Nephron progenitor cell (in vitro differentiated cells): ENCODE measurements at regions not wholly inside any gene's neighbourhood (a gene's known extent, or its start where the extent isn't known, plus 50 kb on each side); places are given as distances from the start of the nearest gene placed in this dataset.

ENCODE experiments used
- DNase-seq: peaks from one replicate; pipeline ENCODE4 v3.0.0; 2021
- H3K27ac Mint-ChIP-seq: 2 replicates; pipeline ENCODE4 v1.8.0; 2021; ENCODE audit warnings: mild to moderate bottlenecking, moderate library complexity, mixed read lengths
- H3K27me3 Mint-ChIP-seq: 2 replicates; pipeline ENCODE4 v1.8.0; 2021; ENCODE audit warnings: mild to moderate bottlenecking, low read depth, mixed read lengths; ENCODE audit not compliant: poor library complexity
- H3K36me3 Mint-ChIP-seq: 2 replicates; pipeline ENCODE4 v1.8.0; 2021; ENCODE audit warnings: low read depth, mixed read lengths
- H3K4me1 Mint-ChIP-seq: 2 replicates; pipeline ENCODE4 v1.8.0; 2021; ENCODE audit warnings: mixed read lengths
- H3K4me3 Mint-ChIP-seq: 2 replicates; pipeline ENCODE4 v1.8.0; 2021; ENCODE audit warnings: mild to moderate bottlenecking, moderate library complexity, mixed read lengths
- H3K9me3 Mint-ChIP-seq: 2 replicates; pipeline ENCODE4 v1.8.0; 2021; ENCODE audit warnings: mild to moderate bottlenecking, moderate library complexity, mixed read lengths
- TF ChIP-seq, protein P1 (sequence below): fragments of 200-600 bp; sonication (generic); IDR thresholded peaks from 2 replicates; pipeline ENCODE4 v1.5.0; 2021; ENCODE audit warnings: antibody characterized with exemption

- no peak for DNase-seq
- H3K27ac Mint-ChIP-seq, result no peak overlapping the region
- peaks cover 63% of the 10 kb centered on the region for H3K27me3 Mint-ChIP-seq
- TF ChIP-seq, protein P1, sequence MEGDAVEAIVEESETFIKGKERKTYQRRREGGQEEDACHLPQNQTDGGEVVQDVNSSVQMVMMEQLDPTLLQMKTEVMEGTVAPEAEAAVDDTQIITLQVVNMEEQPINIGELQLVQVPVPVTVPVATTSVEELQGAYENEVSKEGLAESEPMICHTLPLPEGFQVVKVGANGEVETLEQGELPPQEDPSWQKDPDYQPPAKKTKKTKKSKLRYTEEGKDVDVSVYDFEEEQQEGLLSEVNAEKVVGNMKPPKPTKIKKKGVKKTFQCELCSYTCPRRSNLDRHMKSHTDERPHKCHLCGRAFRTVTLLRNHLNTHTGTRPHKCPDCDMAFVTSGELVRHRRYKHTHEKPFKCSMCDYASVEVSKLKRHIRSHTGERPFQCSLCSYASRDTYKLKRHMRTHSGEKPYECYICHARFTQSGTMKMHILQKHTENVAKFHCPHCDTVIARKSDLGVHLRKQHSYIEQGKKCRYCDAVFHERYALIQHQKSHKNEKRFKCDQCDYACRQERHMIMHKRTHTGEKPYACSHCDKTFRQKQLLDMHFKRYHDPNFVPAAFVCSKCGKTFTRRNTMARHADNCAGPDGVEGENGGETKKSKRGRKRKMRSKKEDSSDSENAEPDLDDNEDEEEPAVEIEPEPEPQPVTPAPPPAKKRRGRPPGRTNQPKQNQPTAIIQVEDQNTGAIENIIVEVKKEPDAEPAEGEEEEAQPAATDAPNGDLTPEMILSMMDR, result no peak
- no peaks in the 10 kb centered on the region for H3K9me3 Mint-ChIP-seq
- H3K36me3 Mint-ChIP-seq, result no peaks in the 10 kb centered on the region
- H3K4me1 Mint-ChIP-seq, result no peaks in the 10 kb centered on the region
- no peak overlapping the region for H3K4me3 Mint-ChIP-seq
These were observed 333.3 kb downstream of the MIAT start for GRCh38 chr22:26990503-26991189.

GRCh38 chr22:26992556-26992955, 335.2 kb downstream of the MIAT start:
- Mint-ChIP-seq H3K4me3 (no peak overlapping the region), H3K27ac (no peak overlapping the region), H3K27me3 (peaks cover 77% of the 10 kb centered on the region), H3K36me3 (no peaks in the 10 kb centered on the region), H3K4me1 (no peaks in the 10 kb centered on the region), H3K9me3 (no peaks in the 10 kb centered on the region)
- TF ChIP-seq, protein P1, result no peak
- no peak for DNase-seq

- Mint-ChIP-seq H3K4me3 (no peak overlapping the region), H3K36me3 (no peaks in the 10 kb centered on the region)
- TF ChIP-seq, protein P1, result no peak
These were observed 336.5 kb downstream of the MIAT start for GRCh38 chr22:26993886-26994285.

GRCh38 chr22:26994801-26995200, 337.4 kb downstream of the MIAT start:
- H3K4me3 Mint-ChIP-seq, result no peak overlapping the region
- no peak for DNase-seq
- H3K27me3 Mint-ChIP-seq, result peaks cover 72% of the 10 kb centered on the region
- TF ChIP-seq, protein P1, result no peak
- H3K9me3 Mint-ChIP-seq, result no peaks in the 10 kb centered on the region
- no peaks in the 10 kb centered on the region for H3K4me1 Mint-ChIP-seq
- no peak overlapping the region for H3K27ac Mint-ChIP-seq
- no peaks in the 10 kb centered on the region for H3K36me3 Mint-ChIP-seq

More at GRCh38 chr22:26993886-26994285, 336.5 kb downstream of the MIAT start:
- Mint-ChIP-seq H3K9me3 (no peaks in the 10 kb centered on the region), H3K27ac (no peak overlapping the region), H3K4me1 (no peaks in the 10 kb centered on the region), H3K27me3 (peaks cover 72% of the 10 kb centered on the region)
- no peak for DNase-seq

DNA sequence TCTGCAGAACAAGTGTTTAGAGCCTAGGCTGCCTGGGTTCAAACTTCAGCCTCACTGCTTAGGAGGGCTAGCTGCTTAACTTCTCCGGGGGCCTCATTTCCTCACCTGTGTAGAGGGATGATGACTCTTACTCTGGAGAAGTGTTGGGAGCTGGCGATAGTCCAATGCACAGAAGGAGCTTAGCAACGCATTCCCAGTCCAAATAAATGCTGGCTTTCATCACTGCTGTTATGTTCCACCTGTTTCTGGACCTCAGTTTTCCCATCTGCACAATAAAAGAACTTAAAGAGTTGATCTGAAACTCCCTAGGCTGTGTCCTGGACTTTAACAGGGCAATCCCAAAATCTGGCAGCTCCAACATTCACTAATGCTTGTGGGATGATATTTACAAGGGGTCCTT, 337.8 kb downstream of the MIAT start:
- Mint-ChIP-seq H3K27ac (no peak overlapping the region), H3K36me3 (no peaks in the 10 kb centered on the region), H3K9me3 (no peaks in the 10 kb centered on the region), H3K4me1 (no peaks in the 10 kb centered on the region), H3K27me3 (peaks cover 73% of the 10 kb centered on the region), H3K4me3 (no peak overlapping the region)
- DNase-seq, result no peak
- TF ChIP-seq, protein P1, result no peak

DNA sequence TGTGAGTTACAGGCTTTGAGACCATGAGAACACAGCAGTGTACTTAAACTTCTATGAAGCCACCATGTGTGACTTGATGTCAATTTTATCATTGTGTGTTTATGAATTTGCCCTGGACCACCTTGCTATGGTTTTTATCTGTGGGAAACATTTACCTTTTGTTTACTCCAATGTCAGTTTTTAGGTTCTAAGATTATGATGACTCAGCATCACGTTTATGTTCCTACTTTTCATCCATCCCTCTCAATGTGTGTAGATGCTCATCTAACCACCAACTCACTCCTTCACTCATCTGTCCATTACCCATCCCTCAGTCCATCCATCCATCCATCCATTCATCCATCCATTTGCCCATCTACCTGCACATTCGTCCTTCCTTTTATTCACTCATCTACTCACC, 338.8 kb downstream of the MIAT start:
- TF ChIP-seq, protein P1, result no peak
- DNase-seq, result no peak
- Mint-ChIP-seq H3K9me3 (no peaks in the 10 kb centered on the region), H3K4me1 (no peaks in the 10 kb centered on the region), H3K4me3 (no peak overlapping the region), H3K27ac (no peak overlapping the region), H3K36me3 (no peaks in the 10 kb centered on the region), H3K27me3 (peaks cover 73% of the 10 kb centered on the region)
